ENCODE measurements at regions not wholly inside any gene's neighbourhood (a gene's known extent, or its start where the extent isn't known, plus 50 kb on each side); places are given as distances from the start of the nearest gene placed in this dataset.

- DNase-seq, result no peak
Observed at GRCh38 chr16:49216593-49216992, 65.0 kb downstream of the CBLN1 start.

DNA sequence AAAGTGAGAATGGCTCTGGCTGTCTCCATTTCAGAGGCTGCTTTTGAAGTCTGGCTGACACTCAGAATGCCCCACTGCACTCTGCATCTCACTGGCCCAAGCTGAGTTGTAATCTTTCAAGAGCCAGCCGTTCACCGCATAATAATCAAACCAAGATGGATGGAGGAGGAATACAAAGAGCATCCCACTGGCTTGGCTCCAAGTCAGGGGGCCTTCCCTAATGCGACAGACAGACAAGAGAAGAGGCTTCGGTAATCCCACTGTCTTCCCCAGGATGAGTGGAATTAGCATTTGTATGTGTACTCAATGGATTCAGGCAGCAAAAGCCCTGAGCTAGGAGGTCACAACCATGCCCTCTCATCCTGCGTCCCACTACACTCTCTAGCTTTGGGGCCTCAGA, 68.0 kb downstream of the CBLN1 start:
- DNase-seq, result no peak

DNA sequence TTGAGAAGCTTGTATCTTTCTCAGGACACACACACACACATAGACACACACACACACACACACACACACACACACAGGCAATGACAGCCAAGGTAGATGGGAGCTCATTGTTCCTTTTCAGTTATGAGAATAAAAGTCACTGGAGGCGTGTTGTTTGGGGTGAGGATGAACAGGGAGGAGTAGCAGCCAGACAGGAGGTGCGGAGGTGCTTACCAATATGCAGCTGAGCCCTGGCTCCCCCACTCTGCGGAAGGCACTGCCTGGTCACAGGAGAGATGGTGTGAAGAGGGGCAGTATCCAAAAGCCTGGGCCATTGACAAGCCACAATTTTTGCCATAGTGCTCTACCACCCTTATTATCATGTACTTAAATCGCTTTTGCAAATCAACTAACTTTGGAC, 77.4 kb downstream of the CBLN1 start:
- DNase-seq, result no peak

GRCh38 chr16:49203361-49203760, 78.3 kb downstream of the CBLN1 start:
- DNase-seq, result no peak

DNA sequence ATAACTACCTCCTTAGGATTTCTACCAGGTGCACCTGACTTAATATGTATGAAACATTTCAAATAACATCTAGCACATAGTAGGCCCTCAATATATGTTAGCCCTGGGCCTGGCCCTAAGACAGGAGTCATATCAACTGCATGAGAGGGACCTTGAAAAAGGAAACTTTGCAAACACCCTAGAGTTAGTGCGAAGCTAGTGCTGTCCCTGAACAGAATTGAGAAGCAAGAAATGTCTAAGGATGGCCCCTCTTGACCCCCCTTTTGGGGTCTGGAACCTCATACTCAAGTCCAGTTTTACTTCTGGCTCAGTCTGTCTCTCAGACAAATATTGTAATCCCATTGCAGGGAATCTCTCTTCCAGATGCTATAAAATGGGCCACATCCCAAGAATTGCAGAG, 80.5 kb downstream of the CBLN1 start:
- DNase-seq, result no peak

GRCh38 chr16:49200223-49200820, 81.3 kb downstream of the CBLN1 start:
- DNase-seq, result no peak

DNA sequence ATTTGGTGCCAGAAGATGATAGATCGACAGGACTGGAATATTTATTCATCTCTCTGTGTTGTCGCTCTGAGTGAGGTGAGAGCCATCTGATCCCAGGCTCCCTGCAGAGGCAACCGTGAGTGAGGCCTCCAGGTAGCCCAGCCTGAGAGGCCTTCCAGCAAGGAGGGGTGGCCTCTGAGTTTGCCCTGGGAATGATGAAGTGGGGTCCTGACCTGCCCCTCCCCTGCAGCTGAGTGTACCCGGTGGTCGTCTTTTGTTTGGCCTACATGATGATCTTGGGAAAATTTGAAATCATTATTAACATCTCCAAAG, 86.4 kb downstream of the CBLN1 start:
- DNase-seq, result no peak

- DNase-seq, result no peak
Observed at GRCh38 chr16:49194537-49195236, 87.0 kb downstream of the CBLN1 start.

GRCh38 chr16:49193596-49193995, 88.0 kb downstream of the CBLN1 start:
- no peak for DNase-seq

- peak; percentile 13 for DNase-seq
Observed at GRCh38 chr16:49189286-49189685, 92.4 kb downstream of the CBLN1 start.

DNA sequence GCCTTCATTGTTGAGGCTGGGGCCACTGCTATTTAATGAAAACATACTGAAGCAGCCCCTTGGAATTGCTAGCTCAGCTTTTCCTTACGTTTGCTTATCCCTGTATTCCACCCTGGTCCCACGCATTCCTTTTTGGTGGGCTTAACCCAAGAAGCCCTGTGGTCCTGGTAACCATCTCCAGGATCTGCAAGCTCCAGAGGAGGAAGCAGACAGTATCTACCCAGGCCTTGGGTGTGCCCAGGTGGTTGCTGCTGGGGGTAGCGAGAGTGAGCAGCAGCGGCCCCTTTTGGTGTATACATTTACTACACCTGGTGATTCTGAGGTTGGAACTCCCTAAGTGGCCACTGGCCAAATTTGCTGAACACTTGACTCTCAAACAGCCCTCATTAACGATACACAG, 97.7 kb downstream of the CBLN1 start:
- DNase-seq, result no peak

DNA sequence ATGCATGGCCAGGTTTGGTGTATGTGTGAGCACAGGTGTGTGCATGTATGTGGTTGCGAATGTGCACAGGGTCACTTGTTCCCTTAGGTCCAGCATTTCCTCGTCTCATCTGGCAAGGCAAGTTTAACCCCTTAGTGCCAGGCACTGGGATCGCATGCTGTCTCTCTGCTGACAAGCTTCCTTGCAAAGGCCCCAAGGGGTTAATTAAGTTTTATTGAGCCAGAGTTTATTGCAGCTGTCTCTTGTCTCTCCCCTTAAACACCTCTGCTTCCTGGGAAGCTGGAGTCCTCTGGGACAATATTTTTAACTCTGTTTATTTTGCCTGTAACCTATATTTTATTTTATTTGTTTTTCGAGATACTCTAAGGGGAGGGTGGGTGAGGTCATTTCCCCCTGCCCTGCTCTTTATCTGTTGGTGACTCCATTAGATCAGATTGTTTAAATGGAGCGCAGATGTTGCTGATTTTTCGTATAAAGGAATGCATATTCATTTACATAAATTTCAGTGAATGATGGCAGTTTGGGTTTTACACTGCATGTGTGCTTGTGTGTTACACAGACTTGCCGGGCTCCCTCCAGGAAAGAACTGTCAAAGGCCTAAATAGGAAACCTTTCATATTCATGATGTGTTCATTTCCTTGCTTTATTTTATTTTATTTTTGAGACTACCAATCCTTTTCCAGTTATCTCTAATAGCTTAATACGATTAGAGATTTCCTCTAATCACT, 99.7 kb downstream of the CBLN1 start:
- no peak for DNase-seq

GRCh38 chr16:49179714-49180330, 101.8 kb downstream of the CBLN1 start:
- no peak for DNase-seq

- no peak for DNase-seq
Observed at GRCh38 chr16:49168126-49168525, 113.5 kb downstream of the CBLN1 start.

- DNase-seq, result no peak
Observed at GRCh38 chr16:49165025-49165424, 116.6 kb downstream of the CBLN1 start.

GRCh38 chr16:49161191-49161590, 120.4 kb downstream of the CBLN1 start:
- DNase-seq, result no peak

DNA sequence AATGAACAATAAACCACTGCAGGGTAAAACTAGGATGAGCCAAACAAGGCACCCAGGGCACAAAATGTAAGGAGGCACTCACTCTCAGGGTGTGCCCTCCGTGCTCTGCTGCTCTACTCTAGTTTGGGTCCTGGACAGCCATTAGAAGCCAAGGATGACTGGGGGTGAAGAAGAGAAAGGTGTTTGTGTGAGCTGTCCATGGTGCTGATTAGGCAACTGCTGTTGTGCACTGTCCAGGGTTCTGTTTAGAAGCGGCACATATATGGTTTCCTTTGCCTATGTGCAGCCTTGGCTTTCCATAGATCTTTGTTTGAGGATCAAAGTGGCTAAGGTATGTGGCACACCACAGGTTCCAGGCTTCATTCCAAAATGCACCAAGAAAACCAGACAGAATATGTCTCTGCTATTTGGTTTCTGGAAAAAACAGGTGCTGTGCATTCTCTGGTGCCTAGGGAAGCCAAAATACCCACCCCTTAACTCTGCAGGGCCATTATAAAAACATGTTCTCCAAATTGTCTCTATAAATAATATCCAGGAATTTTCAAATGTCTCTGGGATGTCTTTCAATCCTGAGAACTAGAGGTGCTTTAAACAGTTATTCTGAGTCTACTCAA, 123.5 kb downstream of the CBLN1 start:
- peak; percentile 7 for DNase-seq

GRCh38 chr16:49150341-49150740, 131.3 kb downstream of the CBLN1 start:
- DNase-seq, result no peak

DNA sequence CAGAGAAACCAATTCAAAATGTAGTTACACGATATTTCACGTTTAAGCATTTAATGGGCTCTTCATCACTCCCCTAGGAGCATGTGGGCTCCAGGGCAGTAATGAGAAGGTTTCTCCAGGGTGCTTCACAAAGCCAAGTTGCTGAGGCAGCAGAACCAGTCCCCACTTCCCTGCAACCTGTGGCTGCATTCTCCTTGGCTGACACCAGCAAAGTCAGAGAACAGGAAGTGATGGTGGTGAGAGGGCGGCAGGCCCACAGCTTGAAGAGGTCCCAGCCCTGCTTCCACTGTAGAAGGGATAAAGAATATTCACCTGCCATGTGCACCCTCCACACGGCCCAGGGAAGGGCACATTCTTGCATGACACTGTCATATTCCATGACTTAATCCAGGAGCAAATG, 133.2 kb downstream of the CBLN1 start:
- no peak for DNase-seq

DNA sequence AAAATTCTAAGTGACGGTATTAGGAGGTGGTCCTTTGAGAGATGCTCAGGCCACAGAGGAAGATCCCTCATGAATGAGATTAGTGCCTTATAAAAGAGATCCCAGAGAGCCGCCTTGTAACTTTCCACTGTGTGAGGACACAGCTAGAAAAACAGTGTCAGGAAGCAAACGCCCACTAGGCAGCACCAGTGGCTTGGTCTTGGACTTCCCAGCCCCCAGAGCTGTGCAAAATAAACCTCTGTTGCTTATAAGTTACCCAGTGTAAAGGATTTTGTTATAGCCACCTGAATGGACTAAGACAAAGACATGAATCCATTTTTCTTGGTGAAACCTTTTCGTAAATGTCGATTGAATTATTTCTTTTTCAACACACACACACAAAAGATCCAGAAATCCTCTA, 141.0 kb downstream of the CBLN1 start:
- no peak for DNase-seq

DNA sequence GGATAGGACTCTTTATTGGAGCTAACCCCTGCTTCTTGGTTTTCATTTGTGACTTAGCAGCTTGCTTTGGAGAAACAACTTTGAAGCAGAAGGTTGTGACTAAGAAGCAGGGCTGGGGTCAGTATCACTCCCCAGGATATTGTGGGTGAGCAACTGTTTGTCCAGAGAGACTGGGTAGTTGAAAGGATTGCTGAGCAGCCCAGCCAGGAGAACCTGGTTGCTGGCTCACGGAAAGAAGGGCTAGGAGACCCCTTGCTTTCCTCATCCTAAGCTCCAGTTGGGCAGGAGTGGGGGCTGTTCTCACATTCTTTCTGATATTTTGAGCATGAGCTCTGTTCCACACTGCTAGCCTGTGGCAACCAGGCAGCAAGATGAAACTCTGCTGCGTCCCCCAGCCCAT, 151.2 kb downstream of the CBLN1 start:
- DNase-seq, result no peak

- no peak for DNase-seq
Observed at GRCh38 chr16:49129935-49130334, 151.7 kb downstream of the CBLN1 start.

DNA sequence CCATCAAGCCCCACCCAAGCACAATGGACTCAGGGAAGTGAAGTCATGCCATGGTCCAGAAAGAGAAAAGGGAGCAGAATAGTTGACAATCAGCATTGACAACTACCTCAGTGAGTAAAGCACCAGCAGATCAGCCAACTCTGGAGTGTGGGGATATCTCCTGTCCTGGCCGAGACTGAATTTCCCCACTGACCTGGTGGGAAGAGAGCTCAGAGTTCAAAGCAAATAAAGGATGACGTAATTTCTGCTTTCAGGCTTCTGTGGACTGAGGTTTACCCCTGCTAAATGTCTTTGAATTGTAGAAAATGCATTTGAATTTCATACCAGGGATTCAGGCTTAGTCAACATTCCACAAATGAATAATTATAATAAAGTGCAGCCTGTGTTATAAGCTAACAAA, 152.9 kb downstream of the CBLN1 start:
- DNase-seq, result no peak

GRCh38 chr16:49127103-49127502, 154.5 kb downstream of the CBLN1 start:
- no peak for DNase-seq
